Forelimb muscle (tissue), 1 donor: ENCODE measurements at regions not wholly inside any gene's neighbourhood (a gene's known extent, or its start where the extent isn't known, plus 50 kb on each side); places are given as distances from the start of the nearest gene placed in this dataset.

Experiments used
- DNase-seq: peaks from one replicate; pipeline ENCODE4 v3.0.0-alpha.2; 2013; ENCODE audit warnings: low read depth

- DNase-seq = no peak
Observed at GRCh38 chr7:17481118-17481517, 182.7 kb downstream of the AHR start.

- no peak for DNase-seq
Observed at GRCh38 chr7:17485368-17485767, 186.9 kb downstream of the AHR start.

- DNase-seq = no peak
Observed at GRCh38 chr7:17485904-17486303, 187.5 kb downstream of the AHR start.

- no peak for DNase-seq
Observed at GRCh38 chr7:17486835-17487234, 188.4 kb downstream of the AHR start.

- DNase-seq = no peak
Observed at GRCh38 chr7:17487343-17487742, 188.9 kb downstream of the AHR start.

GRCh38 chr7:17488829-17489228 lies 190.4 kb downstream of the AHR start:
- no peak for DNase-seq

GRCh38 chr7:17489961-17490360 lies 191.5 kb downstream of the AHR start:
- DNase-seq = no peak

GRCh38 chr7:17490825-17491224 lies 192.4 kb downstream of the AHR start:
- no peak for DNase-seq

GRCh38 chr7:17492437-17492836 lies 194.0 kb downstream of the AHR start:
- DNase-seq = no peak

GRCh38 chr7:17493446-17493845 lies 195.0 kb downstream of the AHR start:
- no peak for DNase-seq

- DNase-seq = no peak
Observed at GRCh38 chr7:17495655-17496394, 197.4 kb downstream of the AHR start.

- no peak for DNase-seq
Observed at GRCh38 chr7:17497136-17497535, 198.7 kb downstream of the AHR start.

- DNase-seq = no peak
Observed at GRCh38 chr7:17497549-17498167, 199.2 kb downstream of the AHR start.

- DNase-seq = no peak
Observed at GRCh38 chr7:17498230-17498629, 199.8 kb downstream of the AHR start.

GRCh38 chr7:17500736-17501135 lies 202.3 kb downstream of the AHR start:
- no peak for DNase-seq

- no peak for DNase-seq
Observed at GRCh38 chr7:17501441-17502212, 203.2 kb downstream of the AHR start.

GRCh38 chr7:17502213-17503060 lies 204.0 kb downstream of the AHR start:
- peak; percentile 40 for DNase-seq

- DNase-seq = no peak
Observed at GRCh38 chr7:17506095-17506494, 207.6 kb downstream of the AHR start.

- DNase-seq = no peak
Observed at GRCh38 chr7:17506596-17506995, 208.1 kb downstream of the AHR start.

GRCh38 chr7:17507717-17508116 lies 209.3 kb downstream of the AHR start:
- DNase-seq = no peak

- no peak for DNase-seq
Observed at GRCh38 chr7:17512181-17512675, 213.8 kb downstream of the AHR start.

GRCh38 chr7:17516771-17517170 lies 218.3 kb downstream of the AHR start:
- DNase-seq = no peak
